ENCODE measurements at regions not wholly inside any gene's neighbourhood (a gene's known extent, or its start where the extent isn't known, plus 50 kb on each side); places are given as distances from the start of the nearest gene placed in this dataset.

- DNase-seq (ENCODE audit: low spot score): no peak
- no peak overlapping the region for H3K27ac ChIP-seq
- no peaks in the 10 kb centered on the region for H3K36me3 ChIP-seq
- H3K4me3 ChIP-seq: no peak overlapping the region
- H3K27me3 ChIP-seq (replicated peaks; ENCODE audit: insufficient read depth): no peaks in the 10 kb centered on the region
- H3K9me3 ChIP-seq: no peaks in the 10 kb centered on the region
- intact Hi-C loops (cut with DNase I): no loop called here
- no peaks in the 10 kb centered on the region for H3K4me1 ChIP-seq (replicated peaks)
- 92% methylated on average over 2 of the region's 2 CpGs for WGBS
- TF ChIP-seq CTCF (IDR thresholded peaks at IDR 0.05): no peak
- no peak for TF ChIP-seq POLR2AphosphoS5 (IDR thresholded peaks at IDR 0.05)
- no peak for TF ChIP-seq POLR2A (IDR thresholded peaks at IDR 0.05)
Observed at GRCh38 chr11:35868491-35868890, 75.4 kb upstream of the LDLRAD3 start.

- intact Hi-C loops (cut with DNase I): no loop called here
- Histone ChIP-seq H3K9me3 (no peaks in the 10 kb centered on the region), H3K4me3 (no peak overlapping the region), H3K27ac (no peak overlapping the region), H3K27me3 (replicated peaks; ENCODE audit: insufficient read depth) (no peaks in the 10 kb centered on the region), H3K36me3 (no peaks in the 10 kb centered on the region), H3K4me1 (replicated peaks) (no peaks in the 10 kb centered on the region)
- no peak for TF ChIP-seq CTCF (IDR thresholded peaks at IDR 0.05)
- no peak for TF ChIP-seq POLR2AphosphoS5 (IDR thresholded peaks at IDR 0.05)
- no peak for TF ChIP-seq POLR2A (IDR thresholded peaks at IDR 0.05)
- peak; percentile 6 for DNase-seq (ENCODE audit: low spot score)
- 46% methylated on average over 3 of the region's 3 CpGs for WGBS
Observed at GRCh38 chr11:35873721-35874120, 70.1 kb upstream of the LDLRAD3 start.

GRCh38 chr11:35874751-35875450, 69.0 kb upstream of the LDLRAD3 start:
- H3K27ac ChIP-seq: no peak overlapping the region
- intact Hi-C loops (cut with DNase I): no loop called here
- WGBS: 84% methylated on average over 7 of the region's 7 CpGs
- DNase-seq (ENCODE audit: low spot score): no peak
- no peaks in the 10 kb centered on the region for H3K9me3 ChIP-seq
- H3K4me3 ChIP-seq: no peak overlapping the region
- no peaks in the 10 kb centered on the region for H3K27me3 ChIP-seq (replicated peaks; ENCODE audit: insufficient read depth)
- no peak for TF ChIP-seq POLR2AphosphoS5 (IDR thresholded peaks at IDR 0.05)
- no peak for TF ChIP-seq CTCF (IDR thresholded peaks at IDR 0.05)
- TF ChIP-seq POLR2A (IDR thresholded peaks at IDR 0.05): no peak
- no peaks in the 10 kb centered on the region for H3K4me1 ChIP-seq (replicated peaks)
- H3K36me3 ChIP-seq: no peaks in the 10 kb centered on the region

GRCh38 chr11:35875466-35875865, 68.4 kb upstream of the LDLRAD3 start:
- DNase-seq (ENCODE audit: low spot score): no peak
- Histone ChIP-seq H3K9me3 (no peaks in the 10 kb centered on the region), H3K27me3 (replicated peaks; ENCODE audit: insufficient read depth) (no peaks in the 10 kb centered on the region), H3K36me3 (no peaks in the 10 kb centered on the region), H3K27ac (no peak overlapping the region), H3K4me1 (replicated peaks) (no peaks in the 10 kb centered on the region), H3K4me3 (no peak overlapping the region)
- TF ChIP-seq POLR2A (IDR thresholded peaks at IDR 0.05) (no peak), POLR2AphosphoS5 (IDR thresholded peaks at IDR 0.05) (no peak), CTCF (IDR thresholded peaks at IDR 0.05) (no peak)
- WGBS: 98% methylated on average over 3 of the region's 3 CpGs
- intact Hi-C loops (cut with DNase I): no loop called here

GRCh38 chr11:35876786-35877185, 67.1 kb upstream of the LDLRAD3 start:
- Histone ChIP-seq H3K36me3 (no peaks in the 10 kb centered on the region), H3K4me3 (no peak overlapping the region), H3K4me1 (replicated peaks) (no peaks in the 10 kb centered on the region), H3K27ac (no peak overlapping the region), H3K9me3 (no peaks in the 10 kb centered on the region), H3K27me3 (replicated peaks; ENCODE audit: insufficient read depth) (no peaks in the 10 kb centered on the region)
- intact Hi-C loops (cut with DNase I): no loop called here
- no peak for DNase-seq (ENCODE audit: low spot score)
- no peak for TF ChIP-seq POLR2A (IDR thresholded peaks at IDR 0.05)
- TF ChIP-seq POLR2AphosphoS5 (IDR thresholded peaks at IDR 0.05): no peak
- no peak for TF ChIP-seq CTCF (IDR thresholded peaks at IDR 0.05)
- WGBS: 95% methylated on average over 4 of the region's 4 CpGs

Measured in prostate gland (tissue), 2 donors.